ENCODE measurements at regions not wholly inside any gene's neighbourhood (a gene's known extent, or its start where the extent isn't known, plus 50 kb on each side); places are given as distances from the start of the nearest gene placed in this dataset.
A peak's percentile ranks its signal among the peaks of the same experiment; 100 is the strongest.

DNA sequence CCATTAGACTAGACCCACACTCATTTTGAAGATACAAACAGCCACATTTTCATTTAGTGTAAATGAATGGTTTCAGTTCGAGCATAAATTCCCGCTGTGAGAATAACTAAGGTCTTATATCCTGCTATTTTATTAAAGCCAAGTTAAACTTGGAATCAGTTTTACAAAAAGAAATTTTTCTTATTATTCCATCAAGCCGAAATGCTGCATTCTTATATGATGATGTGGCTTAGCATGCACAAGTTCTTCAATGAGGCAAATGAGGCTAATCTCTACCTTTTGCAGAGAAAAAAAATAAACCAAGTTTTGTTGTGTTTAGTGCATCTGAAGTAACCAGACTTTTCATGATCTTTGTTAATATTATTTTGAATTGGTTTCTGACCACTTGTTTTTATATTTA lies 953.9 kb upstream of the PCDH10 start:
- Histone ChIP-seq H3K4me2 (ENCODE audit: low read length) (no peak overlapping the region), H3K36me3 (replicated peaks; ENCODE audit: low read depth, low read length) (no peaks in the 10 kb centered on the region), H3K4me3 (ENCODE audit: low read length) (no peak overlapping the region), H3K27ac (ENCODE audit: low read length) (no peak overlapping the region), H3K27me3 (ENCODE audit: low read depth, low read length) (no peaks in the 10 kb centered on the region), H2AFZ (ENCODE audit: low read depth, low read length) (no peak overlapping the region), H4K20me1 (ENCODE audit: insufficient read depth, low read length) (no peaks in the 10 kb centered on the region), H3K79me2 (ENCODE audit: low read length) (no peaks in the 10 kb centered on the region), H3K4me1 (ENCODE audit: low read length) (peaks cover 8% of the 10 kb centered on the region), H3K9ac (ENCODE audit: low read length) (no peak overlapping the region), H3K9me3 (ENCODE audit: insufficient read depth, low read length) (no peaks in the 10 kb centered on the region)
- TF ChIP-seq EZH2phosphoT487 (IDR thresholded peaks at IDR 0.05; ENCODE audit: low read depth) (no peak), CTCF (IDR thresholded peaks at IDR 0.05; ENCODE audit: low read depth, low read length) (no peak)

DNA sequence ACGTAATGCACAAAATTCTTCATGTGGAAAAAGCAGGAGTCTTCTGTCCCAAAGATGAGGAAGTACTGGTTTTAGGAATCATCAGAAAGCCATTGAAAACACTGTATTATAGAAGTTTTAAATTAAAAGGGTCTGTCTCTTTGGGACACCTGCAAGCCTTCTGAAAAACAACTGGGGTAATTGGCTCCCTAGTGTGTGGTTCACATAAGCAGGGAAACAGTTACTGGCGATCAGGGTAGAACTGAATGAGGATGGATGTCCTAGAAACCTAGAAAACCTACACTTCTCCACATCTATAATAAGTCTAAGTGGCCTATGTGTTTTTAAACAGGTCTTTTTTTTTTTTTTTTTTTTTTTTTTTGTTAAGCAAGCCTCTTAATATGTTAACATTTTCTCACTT lies 945.5 kb upstream of the PCDH10 start:
- H2AFZ ChIP-seq (ENCODE audit: low read depth, low read length): peak overlapping the region; percentile 56; the same call in 1 of the 2 replicates
- H3K36me3 ChIP-seq (replicated peaks; ENCODE audit: low read depth, low read length): no peaks in the 10 kb centered on the region

DNA sequence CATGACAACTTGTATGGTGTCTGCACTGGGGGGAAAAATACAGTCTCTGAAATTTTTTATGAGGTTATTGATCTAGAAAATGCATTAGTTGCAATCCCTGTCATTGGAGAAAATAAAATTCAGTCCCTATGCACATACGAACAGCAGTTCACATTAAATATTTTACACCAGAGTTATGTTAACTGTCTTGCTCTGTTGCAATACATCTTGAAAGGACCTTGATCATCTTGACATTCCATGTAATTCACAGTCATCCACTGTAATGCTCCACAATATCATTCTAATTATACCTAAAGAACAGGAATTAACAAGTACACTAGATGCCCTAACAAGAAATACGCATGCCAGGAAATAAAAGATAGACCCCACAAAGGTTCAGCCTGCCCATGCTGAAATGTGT lies 934.6 kb upstream of the PCDH10 start:
- Histone ChIP-seq H3K27me3 (ENCODE audit: low read depth, low read length) (no peaks in the 10 kb centered on the region), H3K4me1 (ENCODE audit: low read length) (no peaks in the 10 kb centered on the region), H4K20me1 (ENCODE audit: insufficient read depth, low read length) (no peaks in the 10 kb centered on the region), H3K27ac (ENCODE audit: low read length) (no peak overlapping the region), H3K4me2 (ENCODE audit: low read length) (no peak overlapping the region), H3K79me2 (ENCODE audit: low read length) (no peaks in the 10 kb centered on the region), H2AFZ (ENCODE audit: low read depth, low read length) (no peak overlapping the region), H3K36me3 (replicated peaks; ENCODE audit: low read depth, low read length) (no peaks in the 10 kb centered on the region), H3K9ac (ENCODE audit: low read length) (no peak overlapping the region), H3K4me3 (ENCODE audit: low read length) (no peak overlapping the region), H3K9me3 (ENCODE audit: insufficient read depth, low read length) (no peaks in the 10 kb centered on the region)
- TF ChIP-seq EZH2phosphoT487 (IDR thresholded peaks at IDR 0.05; ENCODE audit: low read depth) (no peak), CTCF (IDR thresholded peaks at IDR 0.05; ENCODE audit: low read depth, low read length) (no peak)

More for the DNA sequence above, 945.5 kb upstream of the PCDH10 start:
- Histone ChIP-seq H4K20me1 (ENCODE audit: insufficient read depth, low read length) (no peaks in the 10 kb centered on the region), H3K27ac (ENCODE audit: low read length) (no peak overlapping the region), H3K4me1 (ENCODE audit: low read length) (peaks cover 3% of the 10 kb centered on the region; the same call in 1 of the 2 replicates), H3K4me3 (ENCODE audit: low read length) (peak overlapping the region; percentile 4; the same call in 1 of the 2 replicates), H3K79me2 (ENCODE audit: low read length) (no peaks in the 10 kb centered on the region), H3K9ac (ENCODE audit: low read length) (no peak overlapping the region), H3K9me3 (ENCODE audit: insufficient read depth, low read length) (no peaks in the 10 kb centered on the region), H3K4me2 (ENCODE audit: low read length) (peak overlapping the region; percentile 12), H3K27me3 (ENCODE audit: low read depth, low read length) (no peaks in the 10 kb centered on the region)
- TF ChIP-seq CTCF (IDR thresholded peaks at IDR 0.05; ENCODE audit: low read depth, low read length): no peak

DNA sequence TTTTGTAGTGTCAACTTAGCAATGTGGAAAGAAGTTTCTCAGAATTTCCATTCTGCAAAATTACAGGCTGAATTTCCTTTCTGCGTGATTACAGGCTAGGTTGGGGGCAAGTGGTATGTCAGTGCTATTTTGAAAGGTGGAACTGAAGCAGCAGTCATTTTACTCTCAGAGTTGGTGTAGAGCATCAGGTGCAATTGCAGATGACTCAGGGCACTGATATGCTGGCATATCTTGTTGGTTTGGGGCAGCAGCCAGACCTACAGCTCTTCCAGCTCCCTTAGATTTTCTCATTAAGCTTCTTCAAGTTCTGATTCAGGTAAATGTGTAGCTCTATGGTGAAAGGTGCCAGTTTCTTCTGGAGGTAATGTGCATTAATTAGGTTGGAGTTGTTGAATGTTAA lies 930.7 kb upstream of the PCDH10 start:
- Histone ChIP-seq H3K9me3 (ENCODE audit: insufficient read depth, low read length) (no peaks in the 10 kb centered on the region), H4K20me1 (ENCODE audit: insufficient read depth, low read length) (no peaks in the 10 kb centered on the region), H3K79me2 (ENCODE audit: low read length) (no peaks in the 10 kb centered on the region), H3K27me3 (ENCODE audit: low read depth, low read length) (no peaks in the 10 kb centered on the region), H3K4me2 (ENCODE audit: low read length) (no peak overlapping the region), H3K4me1 (ENCODE audit: low read length) (no peaks in the 10 kb centered on the region), H2AFZ (ENCODE audit: low read depth, low read length) (no peak overlapping the region), H3K4me3 (ENCODE audit: low read length) (no peak overlapping the region), H3K9ac (ENCODE audit: low read length) (no peak overlapping the region), H3K27ac (ENCODE audit: low read length) (no peak overlapping the region), H3K36me3 (replicated peaks; ENCODE audit: low read depth, low read length) (no peaks in the 10 kb centered on the region)
- TF ChIP-seq EZH2phosphoT487 (IDR thresholded peaks at IDR 0.05; ENCODE audit: low read depth): no peak
- TF ChIP-seq CTCF (IDR thresholded peaks at IDR 0.05; ENCODE audit: low read depth, low read length): no peak

Data from OCI-LY3 (cell line).